Psoas muscle (tissue), 6 donors: ENCODE measurements at regions not wholly inside any gene's neighbourhood (a gene's known extent, or its start where the extent isn't known, plus 50 kb on each side); places are given as distances from the start of the nearest gene placed in this dataset.

ENCODE experiments used
- ATAC-seq, 4 donors: fragments of 200-7000 bp; cut with Tn5 transposase; one replicate each; pipeline ENCODE4 v1.9.1; 2020; ENCODE audit warnings: moderate library complexity in 3 of 4, mild to moderate bottlenecking in 2 of 4
- DNase-seq, 2 donors: peaks; one replicate each; pipeline ENCODE4 v3.0.0-alpha.2; 2020
- H3K27ac ChIP-seq: fragments of 200-600 bp; one replicate; pipeline ENCODE4 v1.8.0; 2022
- H3K27me3 ChIP-seq, 3 donors: fragments of 200-600 bp in 1 of 3; one replicate each; pipeline versions ENCODE4 v1.6.1 to v1.8.0; 2013 to 2022; ENCODE audit warnings: low read length in 2 of 3, mild to moderate bottlenecking in 2 of 3, moderate library complexity in 1 of 3; ENCODE audit not compliant: insufficient read depth in 3 of 3
- H3K36me3 ChIP-seq, 2 donors: fragments of 200-600 bp in 1 of 2; one replicate each; pipeline versions ENCODE4 v1.6.1 to v1.8.0; 2013 to 2022; ENCODE audit warnings: low read depth in 1 of 2, mild to moderate bottlenecking in 1 of 2, moderate library complexity in 1 of 2; ENCODE audit not compliant: insufficient read depth in 1 of 2
- H3K4me1 ChIP-seq: fragments of 200-600 bp; one replicate; pipeline ENCODE4 v1.8.0; 2022
- H3K4me3 ChIP-seq: fragments of 200-600 bp; one replicate; pipeline ENCODE4 v1.8.0; 2022; ENCODE audit warnings: mild to moderate bottlenecking
- H3K9me3 ChIP-seq: fragments of 200-600 bp; one replicate; pipeline ENCODE4 v1.8.0; 2022
- CTCF ChIP-seq: fragments of 200-600 bp; IDR thresholded peaks from one replicate; pipeline ENCODE4 v1.8.0; 2022; ENCODE audit warnings: antibody characterized with exemption
- intact Hi-C, 2 donors: fragments of 100-400 bp; cut with DNase I; formaldehyde crosslinking; loops; one replicate each; pipeline versions ENCODE4 v1.11.0 to v1.14.2; 2022
- donor health status: healthy with polysubstance abuse.
- donor health status: DM: no; HTN: no; CAD: no; lungs with moderate emphysema.
- donor health status: healthy.
- donor health status: DM: yes; HTN: yes; CAD: no.
- donor health status: DM: no; HTN: no; CAD: no.
- donor health status: DM: yes; HTN: yes; CAD: no.

- no peaks in the 10 kb centered on the region for H3K36me3 ChIP-seq
- H3K27ac ChIP-seq: no peak overlapping the region
- H3K27me3 ChIP-seq: peaks cover 0 to 4% (median 0%) of the 10 kb centered on the region in 3 donors
- no peak for TF ChIP-seq CTCF
- DNase-seq (no peak), ATAC-seq (no peak)
- no peak overlapping the region for H3K4me3 ChIP-seq
- H3K4me1 ChIP-seq: no peaks in the 10 kb centered on the region
- intact Hi-C loops: no loop called here
- H3K9me3 ChIP-seq: no peaks in the 10 kb centered on the region
These were observed 52.0 kb upstream of the KCNA3 start for GRCh38 chr1:110726755-110727154.
